Effector CD4-positive, alpha-beta T cell (primary cell): ENCODE measurements at regions not wholly inside any gene's neighbourhood (a gene's known extent, or its start where the extent isn't known, plus 50 kb on each side); places are given as distances from the start of the nearest gene placed in this dataset.

ENCODE experiments used
- DNase-seq: peaks from one replicate; pipeline ENCODE4 v3.0.0-alpha.2; 2020

GRCh38 chr1:5711956-5712645 is 280.1 kb downstream of the NPHP4 start:
- DNase-seq = no peak

GRCh38 chr1:5711079-5711478 is 281.1 kb downstream of the NPHP4 start:
- DNase-seq = no peak

GRCh38 chr1:5709976-5710375 is 282.2 kb downstream of the NPHP4 start:
- DNase-seq = no peak

- DNase-seq = no peak
Observed at GRCh38 chr1:5709461-5709975, 282.7 kb downstream of the NPHP4 start.

- no peak for DNase-seq
Observed at GRCh38 chr1:5708346-5709245, 283.6 kb downstream of the NPHP4 start.

- DNase-seq = no peak
Observed at GRCh38 chr1:5707566-5708345, 284.5 kb downstream of the NPHP4 start.

GRCh38 chr1:5706239-5706638 is 286.0 kb downstream of the NPHP4 start:
- no peak for DNase-seq

- no peak for DNase-seq
Observed at GRCh38 chr1:5705751-5706150, 286.5 kb downstream of the NPHP4 start.

- DNase-seq = no peak
Observed at GRCh38 chr1:5704561-5705514, 287.4 kb downstream of the NPHP4 start.

- no peak for DNase-seq
Observed at GRCh38 chr1:5701642-5702041, 290.6 kb downstream of the NPHP4 start.

GRCh38 chr1:5693568-5693967 is 298.7 kb downstream of the NPHP4 start:
- no peak for DNase-seq

- DNase-seq = no peak
Observed at GRCh38 chr1:5692664-5693063, 299.6 kb downstream of the NPHP4 start.

GRCh38 chr1:5691795-5692509 is 300.3 kb downstream of the NPHP4 start:
- DNase-seq = no peak

GRCh38 chr1:5690898-5691297 is 301.3 kb downstream of the NPHP4 start:
- no peak for DNase-seq

GRCh38 chr1:5690291-5690690 is 301.9 kb downstream of the NPHP4 start:
- DNase-seq = no peak

- DNase-seq = no peak
Observed at GRCh38 chr1:5688081-5689077, 303.8 kb downstream of the NPHP4 start.

GRCh38 chr1:5686925-5687706 is 305.1 kb downstream of the NPHP4 start:
- no peak for DNase-seq

- DNase-seq = no peak
Observed at GRCh38 chr1:5686195-5686594, 306.0 kb downstream of the NPHP4 start.

GRCh38 chr1:5685446-5686040 is 306.7 kb downstream of the NPHP4 start:
- DNase-seq = no peak
